ENCODE measurements at regions not wholly inside any gene's neighbourhood (a gene's known extent, or its start where the extent isn't known, plus 50 kb on each side); places are given as distances from the start of the nearest gene placed in this dataset.

DNA sequence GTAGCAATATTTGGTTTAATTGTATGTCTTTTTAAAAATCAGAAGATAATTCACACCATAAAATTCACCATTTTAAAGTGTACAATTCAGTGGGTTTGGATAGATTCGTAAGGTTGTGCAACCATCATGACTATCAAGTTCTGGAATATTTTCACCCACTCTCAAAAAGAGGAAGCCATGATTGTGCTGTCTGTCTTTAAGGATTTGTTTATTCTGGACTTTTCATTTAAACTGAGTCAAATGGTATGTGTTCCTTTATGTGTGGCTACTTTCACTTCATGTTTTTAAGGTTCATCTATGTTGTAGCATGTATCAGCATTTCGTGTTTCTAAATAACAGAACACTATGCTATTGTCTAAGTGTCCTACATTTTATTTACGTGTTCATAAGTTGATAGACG, 68.1 kb upstream of the CPHXL start:
- no peak overlapping the region for H3K4me3 ChIP-seq (replicated peaks in 1 of 2; ENCODE audit: low read depth in 2 of 2, low read length in 2 of 2)
- no peak for DNase-seq (ENCODE audit: low read depth in 2 of 2)
- TF ChIP-seq, protein P1, sequence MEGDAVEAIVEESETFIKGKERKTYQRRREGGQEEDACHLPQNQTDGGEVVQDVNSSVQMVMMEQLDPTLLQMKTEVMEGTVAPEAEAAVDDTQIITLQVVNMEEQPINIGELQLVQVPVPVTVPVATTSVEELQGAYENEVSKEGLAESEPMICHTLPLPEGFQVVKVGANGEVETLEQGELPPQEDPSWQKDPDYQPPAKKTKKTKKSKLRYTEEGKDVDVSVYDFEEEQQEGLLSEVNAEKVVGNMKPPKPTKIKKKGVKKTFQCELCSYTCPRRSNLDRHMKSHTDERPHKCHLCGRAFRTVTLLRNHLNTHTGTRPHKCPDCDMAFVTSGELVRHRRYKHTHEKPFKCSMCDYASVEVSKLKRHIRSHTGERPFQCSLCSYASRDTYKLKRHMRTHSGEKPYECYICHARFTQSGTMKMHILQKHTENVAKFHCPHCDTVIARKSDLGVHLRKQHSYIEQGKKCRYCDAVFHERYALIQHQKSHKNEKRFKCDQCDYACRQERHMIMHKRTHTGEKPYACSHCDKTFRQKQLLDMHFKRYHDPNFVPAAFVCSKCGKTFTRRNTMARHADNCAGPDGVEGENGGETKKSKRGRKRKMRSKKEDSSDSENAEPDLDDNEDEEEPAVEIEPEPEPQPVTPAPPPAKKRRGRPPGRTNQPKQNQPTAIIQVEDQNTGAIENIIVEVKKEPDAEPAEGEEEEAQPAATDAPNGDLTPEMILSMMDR (IDR thresholded peaks at IDR 0.05; ENCODE audit: low read depth, low read length) = no peak

DNA sequence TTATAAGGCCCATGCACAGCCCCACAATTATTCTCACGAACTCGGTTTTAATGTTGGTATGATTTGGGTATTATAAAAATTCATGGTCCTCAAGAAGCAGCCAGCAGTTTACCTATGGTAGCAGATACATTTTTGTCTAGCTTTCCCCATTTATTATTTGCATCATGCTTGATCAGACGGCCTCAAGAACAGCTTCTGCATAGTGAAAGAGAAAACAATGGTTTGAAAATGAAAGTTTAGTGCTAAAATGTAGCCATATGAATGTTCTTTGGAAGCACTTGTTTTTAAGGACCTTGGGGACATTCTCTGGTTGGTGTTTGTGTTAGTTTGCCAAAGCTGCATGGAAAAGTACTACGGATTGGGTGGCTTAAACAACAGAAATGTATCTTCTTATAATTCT, 72.4 kb upstream of the CPHXL start:
- TF ChIP-seq, protein P1 (IDR thresholded peaks at IDR 0.05; ENCODE audit: low read depth, low read length) = no peak
- no peak overlapping the region for H3K4me3 ChIP-seq (replicated peaks in 1 of 2; ENCODE audit: low read depth in 2 of 2, low read length in 2 of 2)
- DNase-seq (ENCODE audit: low read depth in 2 of 2) = no peak

DNA sequence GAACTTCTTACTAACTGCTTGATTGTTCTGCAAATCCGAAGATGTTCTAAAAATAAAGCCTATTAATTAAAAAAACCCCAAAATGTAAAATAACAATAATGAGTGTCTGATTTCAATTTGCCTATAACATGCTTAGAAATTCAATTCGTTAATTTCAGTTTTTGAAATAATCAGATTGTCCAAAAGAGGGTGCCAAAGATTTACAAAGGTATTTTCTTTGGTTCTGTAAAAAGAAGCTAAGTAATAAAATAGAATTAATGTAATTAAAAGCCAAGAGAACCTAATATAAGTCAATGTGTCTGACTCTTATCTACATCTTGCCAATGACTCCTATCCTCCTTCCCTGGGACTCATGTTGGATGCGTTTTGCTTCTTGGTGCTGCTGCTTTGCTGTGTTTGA, 75.0 kb upstream of the CPHXL start:
- no peak overlapping the region for H3K4me3 ChIP-seq (replicated peaks in 1 of 2; ENCODE audit: low read depth in 2 of 2, low read length in 2 of 2)
- TF ChIP-seq, protein P1 (IDR thresholded peaks at IDR 0.05; ENCODE audit: low read depth, low read length) = no peak
- no peak for DNase-seq (ENCODE audit: low read depth in 2 of 2)

DNA sequence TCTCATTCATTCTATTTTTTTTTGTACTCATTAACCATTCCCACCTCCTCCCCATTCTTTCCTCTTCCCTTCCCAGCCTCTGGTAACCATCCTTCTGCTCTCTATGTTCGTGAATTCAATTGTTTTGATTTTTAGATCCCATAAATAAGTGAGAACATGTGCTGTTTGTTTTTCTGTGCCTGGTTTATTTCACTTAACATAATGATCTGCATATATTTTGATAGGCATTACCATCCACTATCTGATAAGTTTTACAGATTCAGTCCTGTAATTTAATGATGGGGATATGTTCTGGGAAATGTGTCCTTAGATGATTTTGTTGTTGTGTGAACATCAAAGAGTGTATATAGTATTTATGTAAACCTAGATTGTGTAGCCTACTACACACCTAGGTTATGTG, 77.5 kb upstream of the CPHXL start:
- TF ChIP-seq, protein P1 (IDR thresholded peaks at IDR 0.05; ENCODE audit: low read depth, low read length) = no peak
- H3K4me3 ChIP-seq (replicated peaks in 1 of 2; ENCODE audit: low read depth in 2 of 2, low read length in 2 of 2) = no peak overlapping the region
- no peak for DNase-seq (ENCODE audit: low read depth in 2 of 2)

GRCh38 chr16:75804368-75804767, 78.1 kb upstream of the CPHXL start:
- TF ChIP-seq, protein P1 (IDR thresholded peaks at IDR 0.05; ENCODE audit: low read depth, low read length) = no peak
- no peak overlapping the region for H3K4me3 ChIP-seq (replicated peaks in 1 of 2; ENCODE audit: low read depth in 2 of 2, low read length in 2 of 2)
- no peak for DNase-seq (ENCODE audit: low read depth in 2 of 2)

- no peak overlapping the region for H3K4me3 ChIP-seq (replicated peaks in 1 of 2; ENCODE audit: low read depth in 2 of 2, low read length in 2 of 2)
- TF ChIP-seq, protein P1 (IDR thresholded peaks at IDR 0.05; ENCODE audit: low read depth, low read length) = no peak
- no peak for DNase-seq (ENCODE audit: low read depth in 2 of 2)
These were observed 79.7 kb upstream of the CPHXL start for GRCh38 chr16:75805946-75806345.

DNA sequence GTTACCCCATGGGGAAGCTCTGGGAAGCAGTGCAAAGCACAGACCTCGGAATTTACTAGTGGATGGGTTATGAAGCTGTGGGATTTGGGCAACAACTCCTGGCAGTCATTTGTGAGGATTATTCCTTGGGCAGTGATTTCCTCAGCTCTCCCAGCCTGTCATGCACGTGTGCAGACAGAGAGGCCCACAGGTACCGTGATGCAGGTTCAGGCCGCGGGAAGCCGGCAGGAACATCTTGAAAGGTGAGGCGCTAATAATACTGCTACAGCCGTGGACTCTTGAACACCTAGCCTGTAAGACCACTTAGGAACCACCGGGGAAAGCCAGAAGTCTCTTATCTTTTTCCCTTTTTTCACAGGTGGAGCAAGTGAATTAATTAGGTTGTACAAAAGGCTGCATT, 80.2 kb upstream of the CPHXL start:
- H3K4me3 ChIP-seq (replicated peaks in 1 of 2; ENCODE audit: low read depth in 2 of 2, low read length in 2 of 2) = no peak overlapping the region
- TF ChIP-seq, protein P1 (IDR thresholded peaks at IDR 0.05; ENCODE audit: low read depth, low read length) = no peak
- no peak for DNase-seq (ENCODE audit: low read depth in 2 of 2)
